Left ventricle myocardium inferior (tissue), 1 donor: ENCODE measurements at regions not wholly inside any gene's neighbourhood (a gene's known extent, or its start where the extent isn't known, plus 50 kb on each side); places are given as distances from the start of the nearest gene placed in this dataset.
A peak's percentile ranks its signal among the peaks of the same experiment; 100 is the strongest.

Source experiments
- DNase-seq: peaks from one replicate; pipeline ENCODE4 v3.0.0-alpha.2; 2020
- H3K27ac ChIP-seq: fragments of 200-600 bp; replicated peaks from 2 replicates; pipeline ENCODE4 v1.8.0; 2021
- H3K27me3 ChIP-seq: fragments of 200-600 bp; 2 replicates; pipeline ENCODE4 v1.8.0; 2021; ENCODE audit warnings: low read depth
- H3K36me3 ChIP-seq: fragments of 200-600 bp; 2 replicates; pipeline ENCODE4 v1.8.0; 2021
- H3K4me1 ChIP-seq: fragments of 200-600 bp; 2 replicates; pipeline ENCODE4 v1.8.0; 2021
- H3K4me3 ChIP-seq: fragments of 200-600 bp; 2 replicates; pipeline ENCODE4 v1.8.0; 2021; ENCODE audit warnings: mild to moderate bottlenecking, moderate library complexity
- H3K9me3 ChIP-seq: fragments of 200-600 bp; replicated peaks from 2 replicates; pipeline ENCODE4 v1.8.0; 2021
- intact Hi-C: fragments of 100-400 bp; cut with micrococcal nuclease; formaldehyde crosslinking; loops from one replicate; pipeline ENCODE4 v1.11.0; 2022
- TF ChIP-seq, protein P1 (sequence below): fragments of 200-600 bp; IDR thresholded peaks from 2 replicates; pipeline ENCODE4 v1.8.0; 2021; ENCODE audit warnings: antibody characterized with exemption, mild to moderate bottlenecking, borderline replicate concordance
- donor health status: DM: no; HTN: yes; CAD: no; lungs with severe emphysema.

DNA sequence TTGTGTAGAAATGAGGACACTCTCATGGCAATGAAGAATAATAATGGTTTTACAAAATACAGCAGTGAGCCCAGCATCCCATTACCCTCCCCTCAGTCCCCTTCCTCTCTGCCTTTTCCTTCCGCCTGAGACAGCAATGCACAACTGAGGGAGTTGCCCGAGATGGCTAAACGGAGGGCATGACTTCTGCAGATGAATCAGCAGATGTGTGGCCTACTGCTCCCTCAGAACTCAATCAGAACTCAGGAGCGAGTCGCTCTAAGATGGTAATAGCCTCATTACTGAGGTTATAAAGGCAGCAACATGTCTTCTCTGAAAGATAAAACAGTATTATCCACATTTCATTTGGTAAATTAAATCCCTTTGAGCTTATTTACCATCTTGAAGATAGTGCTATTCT lies 326.6 kb downstream of the ENC1 start:
- Histone ChIP-seq H3K27me3 (no peaks in the 10 kb centered on the region), H3K9me3 (no peaks in the 10 kb centered on the region), H3K4me3 (no peak overlapping the region), H3K4me1 (peaks cover 11% of the 10 kb centered on the region), H3K27ac (no peak overlapping the region), H3K36me3 (no peaks in the 10 kb centered on the region)
- DNase-seq, result no peak
- TF ChIP-seq, protein P1, sequence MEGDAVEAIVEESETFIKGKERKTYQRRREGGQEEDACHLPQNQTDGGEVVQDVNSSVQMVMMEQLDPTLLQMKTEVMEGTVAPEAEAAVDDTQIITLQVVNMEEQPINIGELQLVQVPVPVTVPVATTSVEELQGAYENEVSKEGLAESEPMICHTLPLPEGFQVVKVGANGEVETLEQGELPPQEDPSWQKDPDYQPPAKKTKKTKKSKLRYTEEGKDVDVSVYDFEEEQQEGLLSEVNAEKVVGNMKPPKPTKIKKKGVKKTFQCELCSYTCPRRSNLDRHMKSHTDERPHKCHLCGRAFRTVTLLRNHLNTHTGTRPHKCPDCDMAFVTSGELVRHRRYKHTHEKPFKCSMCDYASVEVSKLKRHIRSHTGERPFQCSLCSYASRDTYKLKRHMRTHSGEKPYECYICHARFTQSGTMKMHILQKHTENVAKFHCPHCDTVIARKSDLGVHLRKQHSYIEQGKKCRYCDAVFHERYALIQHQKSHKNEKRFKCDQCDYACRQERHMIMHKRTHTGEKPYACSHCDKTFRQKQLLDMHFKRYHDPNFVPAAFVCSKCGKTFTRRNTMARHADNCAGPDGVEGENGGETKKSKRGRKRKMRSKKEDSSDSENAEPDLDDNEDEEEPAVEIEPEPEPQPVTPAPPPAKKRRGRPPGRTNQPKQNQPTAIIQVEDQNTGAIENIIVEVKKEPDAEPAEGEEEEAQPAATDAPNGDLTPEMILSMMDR, result no peak
- intact Hi-C loops, result no loop called here

DNA sequence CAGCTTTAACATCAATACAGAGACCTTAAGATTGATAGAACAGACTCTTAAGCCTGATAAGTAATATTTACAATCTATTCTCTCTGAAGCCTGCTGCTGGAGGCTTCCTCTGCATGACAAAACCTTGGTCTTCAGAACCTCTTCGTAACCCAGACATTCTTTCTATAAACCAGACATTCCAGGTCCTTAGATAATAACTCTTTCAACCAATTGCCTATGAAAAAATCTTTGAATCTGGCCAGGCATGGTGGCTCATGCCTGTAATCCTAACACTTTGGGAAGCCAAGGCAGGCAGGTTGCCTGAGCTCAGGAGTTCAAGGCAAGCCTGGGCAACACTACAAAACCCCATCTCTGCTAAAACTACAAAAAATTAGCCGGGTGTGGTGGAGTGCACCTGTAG lies 327.8 kb downstream of the ENC1 start:
- no peak overlapping the region for H3K27ac ChIP-seq

DNA sequence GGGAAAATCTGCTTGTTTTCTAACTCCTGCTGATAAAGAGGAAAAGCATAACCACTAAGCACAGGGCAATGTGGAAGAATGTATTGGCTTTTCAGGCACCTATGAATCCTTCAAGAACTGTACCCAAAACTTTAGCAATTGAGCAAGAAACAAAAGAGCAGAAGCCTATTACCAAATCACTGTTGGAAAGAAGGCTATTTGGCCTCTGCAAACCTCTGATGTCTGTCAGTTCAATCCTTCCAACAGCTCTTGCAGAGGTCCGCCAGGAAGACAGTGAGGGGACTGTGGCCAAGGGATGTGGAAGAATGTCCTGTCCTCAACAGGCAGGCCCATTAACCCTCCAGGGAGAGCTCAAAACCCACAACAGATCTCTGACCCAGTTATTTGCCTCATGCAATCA lies 328.6 kb downstream of the ENC1 start:
- intact Hi-C loops, result no loop called here
- no peak overlapping the region for H3K27ac ChIP-seq
- TF ChIP-seq, protein P1, result no peak

More for the DNA sequence above, 327.8 kb downstream of the ENC1 start:
- TF ChIP-seq, protein P1, result no peak
- DNase-seq, result no peak
- Histone ChIP-seq H3K27me3 (no peaks in the 10 kb centered on the region), H3K9me3 (no peaks in the 10 kb centered on the region), H3K36me3 (no peaks in the 10 kb centered on the region), H3K4me3 (no peak overlapping the region), H3K4me1 (peaks cover 11% of the 10 kb centered on the region)
- intact Hi-C loops, result no loop called here

DNA sequence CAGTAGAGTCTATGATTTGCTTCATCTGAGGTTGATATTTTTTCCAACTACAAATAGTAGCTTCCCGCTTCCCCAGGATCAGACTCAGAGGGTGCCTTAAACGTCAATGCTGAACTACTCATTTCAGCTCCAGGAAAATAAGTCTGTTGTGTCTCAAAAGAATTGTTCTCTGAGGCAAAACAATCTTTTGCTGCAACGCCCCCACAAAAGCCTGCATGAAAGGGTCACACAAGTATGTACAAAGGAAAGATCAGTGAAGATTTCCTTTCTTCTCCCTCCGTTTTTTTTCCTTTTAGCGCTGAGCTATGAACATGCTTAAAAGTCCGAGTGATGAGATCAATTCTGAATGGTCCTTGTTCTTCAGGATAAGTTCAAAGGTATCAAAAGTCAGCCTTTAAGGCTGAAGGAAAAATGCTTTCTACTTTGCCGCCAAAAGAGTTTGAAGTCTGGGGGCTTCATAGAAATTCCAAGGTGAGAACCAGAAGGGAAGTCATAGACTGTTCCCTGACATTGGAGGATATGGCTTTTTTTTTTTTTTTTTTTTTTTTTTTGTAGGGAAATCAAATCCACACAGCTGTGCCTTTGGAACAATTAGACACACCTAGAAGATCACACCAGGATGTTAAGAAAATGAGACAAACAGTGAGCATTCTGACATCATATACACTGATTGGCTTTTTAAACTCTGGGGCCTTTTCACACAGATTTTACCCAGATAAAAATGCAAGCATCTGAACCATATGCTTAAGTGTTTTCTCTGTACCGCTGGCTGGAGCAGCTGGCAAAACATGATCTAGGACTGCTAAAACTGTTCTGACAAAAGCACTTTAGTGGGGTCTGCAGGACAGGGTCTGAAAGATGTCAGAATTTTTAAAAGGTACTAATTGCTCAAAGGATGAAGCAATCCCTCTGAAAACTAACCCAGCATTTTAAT lies 329.3 kb downstream of the ENC1 start:
- TF ChIP-seq, protein P1, result no peak
- Histone ChIP-seq H3K4me3 (no peak overlapping the region), H3K9me3 (no peaks in the 10 kb centered on the region), H3K4me1 (peaks cover 11% of the 10 kb centered on the region), H3K36me3 (no peaks in the 10 kb centered on the region), H3K27me3 (no peaks in the 10 kb centered on the region), H3K27ac (no peak overlapping the region)
- intact Hi-C loops, result no loop called here
- DNase-seq, result no peak

More for the DNA sequence above, 328.6 kb downstream of the ENC1 start:
- no peaks in the 10 kb centered on the region for H3K27me3 ChIP-seq
- peaks cover 11% of the 10 kb centered on the region for H3K4me1 ChIP-seq
- no peaks in the 10 kb centered on the region for H3K36me3 ChIP-seq
- H3K4me3 ChIP-seq, result no peak overlapping the region
- H3K9me3 ChIP-seq, result no peaks in the 10 kb centered on the region
- DNase-seq, result peak; percentile 18

DNA sequence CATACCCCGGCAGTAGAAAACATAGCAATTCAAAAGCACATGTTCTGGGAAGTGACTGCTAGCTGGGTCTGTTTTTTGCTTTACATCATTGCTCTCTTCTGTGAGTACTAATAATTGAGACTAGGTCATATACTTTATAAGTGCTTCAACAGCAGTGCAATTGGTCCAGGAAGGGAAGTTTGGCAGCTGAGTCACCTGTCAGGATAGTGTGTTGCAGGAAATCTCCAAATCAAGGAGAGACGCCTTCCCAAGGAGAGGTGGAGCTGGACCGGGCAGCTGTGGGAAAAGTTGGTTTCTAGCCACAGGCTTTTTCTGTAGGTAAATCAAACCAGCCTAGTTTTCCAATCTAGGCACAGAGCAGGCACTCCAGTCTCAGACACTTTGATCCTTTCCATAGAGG lies 330.1 kb downstream of the ENC1 start:
- no peak overlapping the region for H3K4me3 ChIP-seq
- no peak overlapping the region for H3K27ac ChIP-seq
- intact Hi-C loops, result no loop called here
- H3K27me3 ChIP-seq, result no peaks in the 10 kb centered on the region
- peaks cover 11% of the 10 kb centered on the region for H3K4me1 ChIP-seq
- no peak for DNase-seq
- no peaks in the 10 kb centered on the region for H3K36me3 ChIP-seq
- TF ChIP-seq, protein P1, result no peak
- no peaks in the 10 kb centered on the region for H3K9me3 ChIP-seq
